Esophagus squamous epithelium (tissue), 5 donors: ENCODE measurements at regions not wholly inside any gene's neighbourhood (a gene's known extent, or its start where the extent isn't known, plus 50 kb on each side); places are given as distances from the start of the nearest gene placed in this dataset.

Experiments
- DNase-seq: peaks from one replicate; lab custom pipeline; 2025; lab: John Stamatoyannopoulos, UW
- H3K27ac ChIP-seq, 4 donors: fragments of 200-600 bp; sonication (generic); one replicate each; pipeline ENCODE4 v1.5.1; 2016 to 2019; ENCODE audit warnings: mild to moderate bottlenecking in 1 of 4
- H3K27me3 ChIP-seq, 4 donors: fragments of 200-600 bp; sonication (generic); 1 replicate in 3 of 4; 2 replicates in 1 of 4; pipeline versions ENCODE4 v1.5.1 to v1.6.0; 2017 to 2021; ENCODE audit warnings: antibody characterized with exemption in 1 of 4
- H3K36me3 ChIP-seq, 3 donors: fragments of 200-600 bp; sonication (generic); one replicate each; pipeline ENCODE4 v1.5.1; 2016 to 2019
- H3K4me1 ChIP-seq, 3 donors: fragments of 200-600 bp; sonication (generic); one replicate each; pipeline ENCODE4 v1.5.1; 2017 to 2019
- H3K4me3 ChIP-seq, 4 donors: fragments of 200-600 bp; sonication (generic); 1 replicate in 3 of 4; 2 replicates in 1 of 4; pipeline ENCODE4 v1.5.1; 2016 to 2019; ENCODE audit warnings: mild to moderate bottlenecking in 2 of 4, moderate library complexity in 1 of 4
- H3K9me3 ChIP-seq, 3 donors: fragments of 200-600 bp; sonication (generic); one replicate each; pipeline ENCODE4 v1.5.1; 2016 to 2019
- CTCF ChIP-seq, 6 experiments: fragments of 450-650 bp in 4 of 6; fragments of 200-600 bp in 2 of 6; sonication (generic) in 2 of 6; IDR thresholded peaks; one replicate each; pipeline ENCODE4 v1.5.1; 2016 to 2019; ENCODE audit warnings: antibody characterized with exemption in 6 of 6, mild to moderate bottlenecking in 4 of 6, moderate library complexity in 4 of 6
- POLR2A ChIP-seq, 4 donors: fragments of 450-650 bp; IDR thresholded peaks; one replicate each; pipeline ENCODE4 v1.6.1; 2017; ENCODE audit warnings: antibody characterized with exemption in 4 of 4, mild to moderate bottlenecking in 4 of 4, moderate library complexity in 3 of 4
- WGBS, 2 donors: methylation state at CpG; one replicate each; pipeline ENCODE4 v1.1.5; 2018; 5-methylcytosine and 5-hydroxymethylcytosine counted together
- intact Hi-C: fragments of 100-400 bp; cut with DNase I; formaldehyde crosslinking; loops from one replicate; pipeline ENCODE4 v1.15.0; 2022
- donor health status: DM: yes; HTN: yes; CAD: no.

DNA sequence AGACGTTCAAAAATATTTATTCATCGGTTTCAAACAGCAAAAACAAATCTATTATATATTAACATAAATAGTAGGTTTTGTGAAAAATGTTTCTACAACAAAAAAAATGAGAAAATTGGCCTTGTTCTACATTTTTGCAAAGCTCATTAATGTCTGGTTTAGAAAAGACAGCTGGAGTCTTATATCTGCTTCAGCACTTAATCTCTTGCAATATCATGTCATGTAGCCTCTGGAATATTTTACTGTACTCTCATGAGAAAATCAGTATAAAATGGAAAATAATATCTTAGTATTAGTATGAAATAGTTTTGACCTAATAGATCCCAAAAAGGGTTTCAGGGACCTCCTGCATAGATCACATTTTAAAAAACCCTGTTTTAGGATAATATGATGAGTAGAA is 326.6 kb downstream of the ARL4A start:
- DNase-seq: no peak
- no peak for TF ChIP-seq CTCF (IDR thresholded peaks at IDR 0.05)
- no peak for TF ChIP-seq POLR2A (IDR thresholded peaks at IDR 0.05)
- Histone ChIP-seq H3K4me1 (peaks cover 0 to 29% (median 10%) of the 10 kb centered on the region in 3 donors), H3K9me3 (no peaks in the 10 kb centered on the region), H3K4me3 (no peak overlapping the region), H3K27ac (no peak overlapping the region), H3K36me3 (no peaks in the 10 kb centered on the region), H3K27me3 (no peaks in the 10 kb centered on the region)
- intact Hi-C loops: no loop called here
- WGBS, 2 donors: 62 to 81% methylated on average over 2 of the region's 2 CpGs

DNA sequence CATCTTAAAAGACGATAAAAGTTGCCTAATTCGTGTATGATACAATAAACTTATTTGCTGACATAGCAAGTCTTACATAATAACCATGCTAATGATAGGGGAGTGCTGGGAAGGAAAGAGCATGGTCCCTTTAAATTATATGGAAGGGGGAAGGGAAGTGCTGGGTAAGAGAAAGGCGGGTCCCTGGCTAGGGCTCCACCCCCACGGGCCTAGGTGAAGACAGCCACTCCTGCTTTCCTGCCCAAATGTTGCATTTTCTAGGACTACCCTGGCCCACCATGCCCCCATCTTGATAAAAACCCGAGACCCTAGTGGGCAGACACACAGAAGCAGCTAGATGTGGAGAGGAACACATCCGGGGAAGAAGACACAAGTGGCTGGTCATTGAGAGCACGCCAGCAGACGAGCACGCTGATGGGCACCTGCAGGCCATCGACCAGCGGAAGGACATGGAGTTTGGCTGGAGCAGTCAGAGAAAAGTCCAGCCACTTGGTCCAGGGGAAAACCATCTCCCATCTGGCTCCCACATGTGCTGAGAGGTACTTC is 328.7 kb downstream of the ARL4A start:
- Histone ChIP-seq H3K9me3 (no peaks in the 10 kb centered on the region), H3K27me3 (no peaks in the 10 kb centered on the region), H3K4me1 (peaks cover 0 to 30% (median 10%) of the 10 kb centered on the region in 3 donors), H3K4me3 (no peak overlapping the region), H3K36me3 (no peaks in the 10 kb centered on the region), H3K27ac (no peak overlapping the region)
- 86 to 96% methylated on average over 2 to 10 of the region's 11 CpGs for whole genome bisulfite sequencing, 2 donors
- TF ChIP-seq POLR2A (IDR thresholded peaks at IDR 0.05): no peak
- TF ChIP-seq CTCF (IDR thresholded peaks at IDR 0.05): no peak
- intact Hi-C loops: no loop called here
- DNase-seq: no peak

GRCh38 chr7:13016592-13017332 is 329.3 kb downstream of the ARL4A start:
- H3K9me3 ChIP-seq: no peaks in the 10 kb centered on the region
- peak overlapping the region in 3 of 4 donors; percentile 55 to 73 (median 72) for H3K27ac ChIP-seq
- no peak for TF ChIP-seq CTCF (IDR thresholded peaks at IDR 0.05)
- no peak for TF ChIP-seq POLR2A (IDR thresholded peaks at IDR 0.05)
- no peaks in the 10 kb centered on the region for H3K27me3 ChIP-seq
- intact Hi-C loops: no loop called here
- H3K4me1 ChIP-seq: peaks cover 0 to 30% (median 10%) of the 10 kb centered on the region in 3 donors
- no peaks in the 10 kb centered on the region for H3K36me3 ChIP-seq
- no peak for DNase-seq
- WGBS, 2 donors: 67 to 76% methylated on average over 7 to 9 of the region's 9 CpGs
- H3K4me3 ChIP-seq: no peak overlapping the region

DNA sequence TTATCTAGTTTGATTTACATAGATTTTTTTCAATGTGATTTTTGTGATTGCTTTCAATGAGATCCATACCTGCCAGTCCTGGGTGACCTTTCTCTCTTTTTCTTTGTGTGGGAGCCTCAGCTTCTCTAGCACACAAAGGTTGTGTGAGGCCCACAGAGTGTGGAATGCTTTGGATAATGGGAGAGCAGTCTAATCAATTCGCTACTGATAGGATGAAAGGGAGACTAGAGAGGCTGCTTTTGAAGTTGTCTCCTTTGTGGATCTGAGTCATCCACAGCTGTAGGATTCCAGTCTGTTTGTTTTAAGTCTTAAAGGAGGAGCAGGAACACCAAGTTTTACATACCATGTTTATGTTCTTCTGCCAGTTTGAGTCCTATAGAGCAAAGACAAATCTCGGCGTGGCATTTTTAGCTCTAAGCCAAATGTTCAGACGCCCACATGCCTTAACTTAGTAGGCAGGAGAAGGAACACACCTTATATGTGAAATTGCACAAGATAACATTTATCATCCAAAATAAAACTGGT is 330.0 kb downstream of the ARL4A start:
- Histone ChIP-seq H3K4me3 (no peak overlapping the region), H3K4me1 (peaks cover 0 to 30% (median 10%) of the 10 kb centered on the region in 3 donors), H3K9me3 (no peaks in the 10 kb centered on the region), H3K36me3 (no peaks in the 10 kb centered on the region), H3K27me3 (no peaks in the 10 kb centered on the region), H3K27ac (peak overlapping the region; percentile 29 to 73 (median 64))
- DNase-seq: no peak
- TF ChIP-seq CTCF (IDR thresholded peaks at IDR 0.05) (no peak), POLR2A (IDR thresholded peaks at IDR 0.05) (no peak)
- intact Hi-C loops: no loop called here
- 25 to 31% methylated on average over 4 of the region's 4 CpGs for WGBS, 2 donors

DNA sequence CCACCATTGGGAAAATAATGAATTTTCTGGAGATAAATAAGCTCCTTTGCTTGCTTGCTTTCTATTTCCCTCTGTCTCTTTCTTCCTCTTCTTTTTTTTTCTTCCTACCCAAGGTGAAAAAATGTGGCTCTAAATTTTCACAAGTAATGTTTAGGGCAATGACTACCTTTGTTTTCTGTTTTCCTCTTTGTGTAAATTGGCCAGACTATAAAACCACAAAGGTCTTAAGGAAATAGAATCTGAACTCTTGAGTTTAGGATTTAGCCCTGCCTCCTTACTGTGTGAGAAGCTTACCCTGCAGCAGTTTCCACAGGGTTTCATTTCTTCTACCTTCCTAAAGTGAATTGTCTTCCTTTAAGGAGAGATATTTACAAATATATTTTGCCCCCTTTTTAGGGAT is 330.4 kb downstream of the ARL4A start:
- Histone ChIP-seq H3K27ac (peak overlapping the region; percentile 29 to 73 (median 64)), H3K36me3 (no peaks in the 10 kb centered on the region), H3K4me3 (no peak overlapping the region), H3K27me3 (no peaks in the 10 kb centered on the region), H3K4me1 (peaks cover 0 to 30% (median 10%) of the 10 kb centered on the region in 3 donors), H3K9me3 (no peaks in the 10 kb centered on the region)
- DNase-seq: no peak
- intact Hi-C loops: no loop called here
- no peak for TF ChIP-seq POLR2A (IDR thresholded peaks at IDR 0.05)
- TF ChIP-seq CTCF (IDR thresholded peaks at IDR 0.05): no peak
